ENCODE measurements at regions not wholly inside any gene's neighbourhood (a gene's known extent, or its start where the extent isn't known, plus 50 kb on each side); places are given as distances from the start of the nearest gene placed in this dataset.

- Histone ChIP-seq H3K27me3 (ENCODE audit: insufficient read depth, low read length, poor library complexity, severe bottlenecking) (no peaks in the 10 kb centered on the region), H3K4me3 (ENCODE audit: low read length, poor library complexity, severe bottlenecking) (no peak overlapping the region), H3K4me1 (ENCODE audit: insufficient read depth, low read length, poor library complexity, severe bottlenecking) (no peaks in the 10 kb centered on the region), H2AFZ (ENCODE audit: low read length) (no peak overlapping the region), H3K4me2 (ENCODE audit: low read depth, low read length, poor library complexity, severe bottlenecking) (no peak overlapping the region), H3F3A (ENCODE audit: low read depth) (no peaks in the 10 kb centered on the region), H3K9me3 (ENCODE audit: insufficient read depth, low read depth, low read length) (no peaks in the 10 kb centered on the region), H3K79me2 (ENCODE audit: insufficient read depth, low read length) (no peaks in the 10 kb centered on the region), H3K9me2 (replicated peaks; ENCODE audit: low read depth, low read length) (no peaks in the 10 kb centered on the region), H3K36me3 (ENCODE audit: insufficient read depth, low read length) (no peaks in the 10 kb centered on the region), H4K20me1 (ENCODE audit: insufficient read depth, low read length, poor library complexity, severe bottlenecking) (no peaks in the 10 kb centered on the region), H3K9ac (ENCODE audit: low read depth, low read length, poor library complexity, severe bottlenecking) (no peak overlapping the region)
- TF ChIP-seq EZH2phosphoT487 (IDR thresholded peaks at IDR 0.05; ENCODE audit: borderline replicate concordance) (no peak), CTCF (conservative IDR thresholded peaks at IDR 0.05; ENCODE audit: low read length) (no peak)
Observed at GRCh38 chr7:137151041-137151689, 192.4 kb downstream of the PTN start.

- H3K9me3 ChIP-seq (ENCODE audit: insufficient read depth, low read depth, low read length) = no peaks in the 10 kb centered on the region
- H3K27me3 ChIP-seq (ENCODE audit: insufficient read depth, low read length, poor library complexity, severe bottlenecking) = no peaks in the 10 kb centered on the region
- no peaks in the 10 kb centered on the region for H4K20me1 ChIP-seq (ENCODE audit: insufficient read depth, low read length, poor library complexity, severe bottlenecking)
- H3K79me2 ChIP-seq (ENCODE audit: insufficient read depth, low read length) = no peaks in the 10 kb centered on the region
- no peak overlapping the region for H3K4me2 ChIP-seq (ENCODE audit: low read depth, low read length, poor library complexity, severe bottlenecking)
- no peaks in the 10 kb centered on the region for H3K9me2 ChIP-seq (replicated peaks; ENCODE audit: low read depth, low read length)
- H3K4me1 ChIP-seq (ENCODE audit: insufficient read depth, low read length, poor library complexity, severe bottlenecking) = no peaks in the 10 kb centered on the region
- H3K36me3 ChIP-seq (ENCODE audit: insufficient read depth, low read length) = no peaks in the 10 kb centered on the region
- no peak overlapping the region for H3K9ac ChIP-seq (ENCODE audit: low read depth, low read length, poor library complexity, severe bottlenecking)
- TF ChIP-seq CTCF (conservative IDR thresholded peaks at IDR 0.05; ENCODE audit: low read length) (no peak), EZH2phosphoT487 (IDR thresholded peaks at IDR 0.05; ENCODE audit: borderline replicate concordance) (no peak)
- no peak overlapping the region for H2AFZ ChIP-seq (ENCODE audit: low read length)
- no peak overlapping the region for H3K4me3 ChIP-seq (ENCODE audit: low read length, poor library complexity, severe bottlenecking)
- H3F3A ChIP-seq (ENCODE audit: low read depth) = no peaks in the 10 kb centered on the region
Observed at GRCh38 chr7:137147338-137147720, 196.2 kb downstream of the PTN start.

GRCh38 chr7:137146552-137147337 is 196.8 kb downstream of the PTN start:
- Histone ChIP-seq H3K4me3 (ENCODE audit: low read length, poor library complexity, severe bottlenecking) (no peak overlapping the region), H3K4me1 (ENCODE audit: insufficient read depth, low read length, poor library complexity, severe bottlenecking) (no peaks in the 10 kb centered on the region), H3K9me3 (ENCODE audit: insufficient read depth, low read depth, low read length) (no peaks in the 10 kb centered on the region), H3K36me3 (ENCODE audit: insufficient read depth, low read length) (no peaks in the 10 kb centered on the region), H3K27me3 (ENCODE audit: insufficient read depth, low read length, poor library complexity, severe bottlenecking) (no peaks in the 10 kb centered on the region), H4K20me1 (ENCODE audit: insufficient read depth, low read length, poor library complexity, severe bottlenecking) (no peaks in the 10 kb centered on the region), H3F3A (ENCODE audit: low read depth) (no peaks in the 10 kb centered on the region), H3K9ac (ENCODE audit: low read depth, low read length, poor library complexity, severe bottlenecking) (no peak overlapping the region), H2AFZ (ENCODE audit: low read length) (no peak overlapping the region), H3K79me2 (ENCODE audit: insufficient read depth, low read length) (no peaks in the 10 kb centered on the region), H3K4me2 (ENCODE audit: low read depth, low read length, poor library complexity, severe bottlenecking) (no peak overlapping the region), H3K9me2 (replicated peaks; ENCODE audit: low read depth, low read length) (no peaks in the 10 kb centered on the region)
- TF ChIP-seq EZH2phosphoT487 (IDR thresholded peaks at IDR 0.05; ENCODE audit: borderline replicate concordance) (no peak), CTCF (conservative IDR thresholded peaks at IDR 0.05; ENCODE audit: low read length) (no peak)
